ENCODE measurements at regions not wholly inside any gene's neighbourhood (a gene's known extent, or its start where the extent isn't known, plus 50 kb on each side); places are given as distances from the start of the nearest gene placed in this dataset.

DNA sequence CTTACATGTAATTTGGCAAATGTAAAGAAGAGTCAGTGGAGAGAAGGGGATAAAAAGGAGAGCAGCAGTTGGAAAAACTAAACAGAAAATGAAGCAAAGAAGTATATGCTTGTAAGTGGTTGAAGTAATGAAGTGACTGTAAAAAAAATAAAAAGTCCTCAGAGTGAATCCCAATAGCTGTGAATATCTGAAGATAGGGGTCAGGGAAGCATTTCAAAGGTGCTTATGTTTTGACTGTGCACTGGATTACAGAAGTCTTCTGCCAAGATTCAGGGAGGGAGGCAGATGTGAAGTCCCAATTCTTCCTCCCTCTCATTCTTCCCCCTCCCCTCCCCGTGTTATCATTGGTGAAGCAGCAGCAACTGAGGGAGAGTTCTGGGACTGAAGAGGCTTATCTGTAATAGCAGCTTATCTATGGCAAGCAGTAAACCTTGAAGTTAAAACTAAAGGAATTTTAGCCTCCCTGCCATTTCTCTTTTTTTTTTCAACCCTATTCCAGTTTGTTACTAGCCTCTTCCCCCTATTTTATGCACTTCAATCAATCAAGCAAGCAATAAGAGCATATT is 597.9 kb downstream of the IGSF11 start (continued):
- TF ChIP-seq ZFP30 (CRISPR knock-in tag; IDR thresholded peaks at IDR 0.05; ENCODE audit: borderline replicate concordance) (no peak), ZC3H8 (IDR thresholded peaks at IDR 0.05) (no peak), CHD4 (IDR thresholded peaks at IDR 0.05; ENCODE audit: insufficient read depth, insufficient replicate concordance, low read depth, low read length, poor library complexity, severe bottlenecking) (no peak), ZBTB5 (IDR thresholded peaks at IDR 0.05) (no peak), ZNF707 (CRISPR knock-in tag; conservative IDR thresholded peaks at IDR 0.05) (no peak), ZNF507 (tag; conservative IDR thresholded peaks at IDR 0.05) (no peak), ZNF282 (CRISPR knock-in tag; IDR thresholded peaks at IDR 0.05) (no peak), PTBP1 (IDR thresholded peaks at IDR 0.05; ENCODE audit: low read depth, low read length) (no peak), CHD7 (IDR thresholded peaks at IDR 0.05; ENCODE audit: low read depth, low read length) (no peak), ZNF133 (CRISPR knock-in tag; IDR thresholded peaks at IDR 0.05) (no peak), GTF2F1 (IDR thresholded peaks at IDR 0.05; ENCODE audit: low read depth, low read length) (no peak)
- TF ChIP-seq, protein P1, sequence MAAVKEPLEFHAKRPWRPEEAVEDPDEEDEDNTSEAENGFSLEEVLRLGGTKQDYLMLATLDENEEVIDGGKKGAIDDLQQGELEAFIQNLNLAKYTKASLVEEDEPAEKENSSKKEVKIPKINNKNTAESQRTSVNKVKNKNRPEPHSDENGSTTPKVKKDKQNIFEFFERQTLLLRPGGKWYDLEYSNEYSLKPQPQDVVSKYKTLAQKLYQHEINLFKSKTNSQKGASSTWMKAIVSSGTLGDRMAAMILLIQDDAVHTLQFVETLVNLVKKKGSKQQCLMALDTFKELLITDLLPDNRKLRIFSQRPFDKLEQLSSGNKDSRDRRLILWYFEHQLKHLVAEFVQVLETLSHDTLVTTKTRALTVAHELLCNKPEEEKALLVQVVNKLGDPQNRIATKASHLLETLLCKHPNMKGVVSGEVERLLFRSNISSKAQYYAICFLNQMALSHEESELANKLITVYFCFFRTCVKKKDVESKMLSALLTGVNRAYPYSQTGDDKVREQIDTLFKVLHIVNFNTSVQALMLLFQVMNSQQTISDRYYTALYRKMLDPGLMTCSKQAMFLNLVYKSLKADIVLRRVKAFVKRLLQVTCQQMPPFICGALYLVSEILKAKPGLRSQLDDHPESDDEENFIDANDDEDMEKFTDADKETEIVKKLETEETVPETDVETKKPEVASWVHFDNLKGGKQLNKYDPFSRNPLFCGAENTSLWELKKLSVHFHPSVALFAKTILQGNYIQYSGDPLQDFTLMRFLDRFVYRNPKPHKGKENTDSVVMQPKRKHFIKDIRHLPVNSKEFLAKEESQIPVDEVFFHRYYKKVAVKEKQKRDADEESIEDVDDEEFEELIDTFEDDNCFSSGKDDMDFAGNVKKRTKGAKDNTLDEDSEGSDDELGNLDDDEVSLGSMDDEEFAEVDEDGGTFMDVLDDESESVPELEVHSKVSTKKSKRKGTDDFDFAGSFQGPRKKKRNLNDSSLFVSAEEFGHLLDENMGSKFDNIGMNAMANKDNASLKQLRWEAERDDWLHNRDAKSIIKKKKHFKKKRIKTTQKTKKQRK (IDR thresholded peaks at IDR 0.05; ENCODE audit: borderline replicate concordance, low read depth, low read length) = no peak

Data from K562 (cell line).